Stimulated activated CD8-positive, alpha-beta memory T cell treated with anti-CD3 and anti-CD28 coated beads, Interleukin-2, amount 100 ng/mL, for 48 hours (primary cell): ENCODE measurements at regions not wholly inside any gene's neighbourhood (a gene's known extent, or its start where the extent isn't known, plus 50 kb on each side); places are given as distances from the start of the nearest gene placed in this dataset.
"Not testable (repeated sequence)": the region's sequence is repeated elsewhere in the genome, so short reads cannot be mapped to it uniquely, and the experiment has no call there.

Experiments
- DNase-seq, 2 donors: peaks; one replicate each; pipeline ENCODE4 v3.0.0-alpha.2; 2020; ENCODE audit warnings: low read depth in 2 of 2

DNA sequence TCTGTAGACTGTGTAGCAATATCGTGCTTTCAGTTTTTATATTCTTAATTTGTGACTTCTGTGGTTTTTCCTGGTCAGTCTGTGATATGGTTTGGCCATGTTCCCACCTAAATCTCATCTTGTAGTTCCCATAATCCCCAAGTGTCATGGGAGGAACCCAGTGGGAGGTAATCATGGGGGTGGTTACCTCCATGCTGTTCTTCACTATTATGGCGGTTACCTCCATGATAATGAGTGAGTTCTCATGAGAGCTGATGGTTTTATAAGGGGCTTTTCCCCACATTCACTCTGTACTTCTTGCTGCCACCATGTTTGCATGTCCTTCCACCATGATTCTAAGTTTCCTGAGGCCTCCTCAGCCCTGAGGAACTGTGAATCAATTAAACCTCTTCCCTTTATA, 169.8 kb downstream of the LEPR start:
- no peak for DNase-seq

DNA sequence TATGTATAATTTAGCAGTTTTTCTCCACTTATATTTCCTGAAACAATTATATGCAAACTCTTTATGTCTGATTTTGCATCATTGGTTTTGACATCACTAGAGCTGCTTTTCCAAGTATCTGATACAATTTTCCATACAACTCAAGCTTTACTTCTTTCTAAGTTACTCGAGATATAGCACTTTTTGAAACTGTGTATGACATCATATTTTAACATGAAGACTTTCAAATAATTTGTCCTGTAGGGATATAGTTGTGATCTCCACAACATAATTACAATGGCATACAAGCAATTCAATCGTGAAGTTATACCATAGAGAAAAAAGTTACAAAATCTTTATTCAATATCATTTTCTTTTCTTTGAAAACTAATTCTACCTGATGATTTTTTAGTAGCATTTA, 173.0 kb downstream of the LEPR start:
- DNase-seq = no peak

DNA sequence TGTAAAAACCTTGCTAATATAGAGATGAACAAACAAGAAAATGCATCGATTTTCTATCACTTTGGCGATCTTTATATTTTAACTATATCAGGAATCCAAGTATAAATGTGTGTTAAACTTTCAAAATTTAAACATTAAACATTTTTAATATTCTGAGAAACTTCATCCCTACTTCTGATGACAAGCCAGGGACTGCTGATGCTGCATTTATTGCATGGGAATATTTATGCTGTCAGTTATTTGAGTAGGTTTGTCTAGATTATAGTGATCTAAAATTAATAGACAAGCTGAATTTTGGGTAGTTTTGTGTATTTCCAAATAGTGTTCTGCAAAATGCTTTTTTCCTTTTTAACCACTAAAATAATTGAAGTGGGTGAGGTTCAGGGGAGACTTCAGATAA, 175.3 kb downstream of the LEPR start:
- DNase-seq = no peak

DNA sequence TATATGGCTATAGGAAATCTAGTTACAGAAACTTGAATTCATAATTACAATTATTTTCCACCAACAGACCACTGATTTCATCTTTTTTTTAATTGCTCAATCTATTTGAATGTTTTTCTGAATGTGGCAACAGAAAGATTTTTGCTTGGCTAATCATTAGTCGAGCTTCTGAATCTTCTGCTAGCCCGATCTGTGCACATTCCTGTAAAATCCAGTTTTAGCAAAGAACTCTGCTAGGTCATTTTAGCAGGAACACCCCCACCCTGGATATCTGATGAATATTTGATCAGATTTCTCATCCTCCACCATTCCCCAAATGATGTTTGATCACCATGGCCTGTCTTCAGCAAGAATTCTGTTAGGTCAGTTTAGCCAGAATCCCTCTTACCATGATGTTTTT, 176.3 kb downstream of the LEPR start:
- DNase-seq = no peak

DNA sequence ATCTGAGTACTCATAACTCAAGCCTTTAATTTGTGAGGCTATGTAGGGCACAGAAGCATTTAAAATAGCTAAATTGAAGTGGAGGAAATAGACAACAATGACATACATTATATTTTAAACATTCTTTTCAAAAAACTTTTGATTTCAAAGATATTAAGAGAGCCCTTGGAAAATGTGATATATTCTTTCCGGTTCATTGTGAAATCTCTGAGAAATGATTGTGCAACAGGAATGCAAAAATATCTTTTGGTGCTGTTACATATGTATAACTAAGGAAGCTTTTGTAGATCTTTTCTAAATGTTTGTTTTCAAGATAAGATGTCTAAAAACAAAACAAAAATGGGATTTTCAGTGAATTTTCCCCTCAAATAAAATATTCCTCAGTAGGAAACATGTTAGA, 185.2 kb downstream of the LEPR start:
- no peak for DNase-seq

DNA sequence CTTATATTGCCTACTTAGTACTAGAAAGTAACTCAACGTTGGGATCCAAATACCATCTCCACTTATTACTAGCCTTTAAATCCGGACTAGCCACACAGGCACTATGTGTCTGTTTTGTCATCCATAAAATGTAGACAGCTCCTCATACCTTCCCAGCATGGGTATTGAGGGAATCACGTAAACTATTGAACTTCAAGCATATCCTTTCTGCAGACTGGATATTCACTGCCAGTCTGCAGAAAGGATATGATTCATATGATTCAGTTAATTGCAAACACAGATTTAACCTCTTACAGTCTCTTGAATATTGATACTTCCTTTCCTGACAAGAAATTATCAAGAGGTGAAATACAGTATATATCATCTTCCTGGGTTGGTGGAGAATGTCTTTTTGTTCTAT, 186.0 kb downstream of the LEPR start:
- no peak for DNase-seq

DNA sequence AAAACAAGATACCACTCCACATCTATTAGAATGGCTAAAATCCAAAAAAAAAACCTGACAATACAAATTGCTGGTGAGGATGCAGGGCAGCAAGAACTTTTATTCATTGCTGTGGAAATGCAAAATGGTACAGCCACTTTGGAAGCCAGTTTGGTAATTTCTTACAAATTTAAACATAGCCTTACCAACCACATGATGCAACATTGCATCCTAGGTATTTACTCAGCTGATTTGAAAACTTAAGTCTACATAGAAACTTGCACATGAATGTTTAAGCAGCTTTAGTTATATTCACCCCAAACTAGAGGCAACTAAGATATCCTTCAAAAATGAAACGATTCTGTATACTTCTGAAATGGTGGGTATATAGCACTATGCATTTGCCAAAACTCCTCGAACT, 178.8 kb upstream of the PDE4B start:
- no peak for DNase-seq

DNA sequence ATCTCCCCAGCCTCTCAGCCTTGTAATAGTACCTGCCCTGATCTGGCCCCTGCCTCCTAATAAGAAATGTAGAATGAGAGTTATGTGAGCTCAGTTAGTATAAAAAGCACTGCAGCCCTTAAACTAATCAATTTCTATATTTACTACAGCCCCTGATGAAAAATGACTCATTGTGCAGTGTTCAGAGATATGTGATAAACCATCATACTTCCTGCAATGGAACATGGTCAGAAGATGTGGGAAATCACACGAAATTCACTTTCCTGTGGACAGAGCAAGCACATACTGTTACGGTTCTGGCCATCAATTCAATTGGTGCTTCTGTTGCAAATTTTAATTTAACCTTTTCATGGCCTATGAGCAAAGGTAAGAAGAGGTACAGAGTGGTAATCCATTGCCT, 176.8 kb upstream of the PDE4B start:
- DNase-seq = no peak

DNA sequence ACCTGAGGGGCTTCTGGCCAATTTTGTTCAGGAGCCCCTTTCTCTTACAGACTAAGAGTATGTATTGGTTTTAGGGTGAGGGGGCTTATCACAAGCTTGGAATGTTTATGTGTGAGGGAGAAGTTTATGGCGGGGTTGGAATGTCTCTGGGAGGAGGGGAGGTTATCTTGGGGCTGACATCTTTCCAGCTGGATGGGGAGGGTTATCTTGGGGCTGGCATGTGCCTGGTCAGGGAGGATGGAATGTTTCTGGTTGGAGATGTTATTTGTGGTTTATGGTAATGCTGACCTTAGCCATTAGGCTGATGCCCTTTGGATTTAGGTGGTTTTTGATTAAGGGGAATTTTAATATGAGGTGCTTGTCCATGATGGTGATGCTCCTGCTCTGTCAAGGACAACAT, 171.0 kb upstream of the PDE4B start:
- DNase-seq = not testable (repeated sequence)

DNA sequence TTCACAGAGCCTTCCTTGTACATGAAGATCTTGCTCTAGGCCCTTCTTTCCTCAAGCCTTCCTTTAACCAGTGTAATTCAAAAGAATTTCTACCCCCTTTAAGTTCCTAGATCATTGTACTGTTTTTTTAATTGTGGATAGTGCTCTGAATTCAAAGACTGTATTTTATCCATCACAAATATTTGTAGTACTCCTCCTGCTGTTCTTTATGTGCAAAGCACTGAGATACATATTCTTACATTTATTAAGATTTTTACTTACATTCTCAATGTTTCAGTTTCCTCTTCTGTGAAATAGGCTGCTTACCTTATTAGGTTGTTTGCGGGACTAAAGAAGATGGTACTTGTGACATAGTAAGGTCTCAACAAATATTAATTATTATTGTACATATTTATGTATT, 168.8 kb upstream of the PDE4B start:
- DNase-seq = no peak

DNA sequence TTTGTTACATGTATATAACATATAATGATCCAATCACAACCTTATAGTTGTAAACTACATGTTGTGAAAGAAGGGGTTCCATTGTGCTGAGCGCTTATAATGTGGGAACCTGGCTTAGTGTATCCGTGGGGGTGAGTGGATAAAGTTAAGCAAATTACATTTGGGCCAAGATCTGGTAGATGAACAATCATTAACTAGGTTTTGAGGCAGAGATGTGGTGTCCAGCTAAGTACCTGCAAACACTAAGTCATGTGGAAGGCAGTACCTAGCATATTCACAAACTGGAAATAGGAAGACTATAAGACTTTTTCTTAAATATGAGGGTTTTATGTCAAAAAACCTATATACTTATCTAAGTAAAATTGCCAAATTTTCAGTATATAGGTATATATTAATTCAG, 167.2 kb upstream of the PDE4B start:
- no peak for DNase-seq

DNA sequence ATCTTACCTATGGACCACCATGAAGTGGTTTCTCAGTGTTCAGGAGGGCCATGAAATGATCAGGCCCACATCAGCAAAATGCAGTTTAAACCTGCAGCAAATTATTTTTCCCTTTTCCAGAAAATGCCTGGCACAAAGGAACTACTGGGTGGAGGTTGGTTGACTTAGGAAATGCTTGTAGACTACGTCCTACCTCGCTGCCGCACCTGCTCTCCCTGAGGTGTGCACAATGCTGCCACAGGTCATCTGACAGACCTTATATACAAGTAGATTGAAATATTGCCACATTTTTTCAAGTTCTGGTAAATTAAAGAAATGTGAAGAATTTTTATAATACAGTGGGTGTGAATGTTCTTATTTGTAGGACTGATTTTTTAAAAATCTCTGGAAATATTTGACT, 166.7 kb upstream of the PDE4B start:
- DNase-seq = no peak

DNA sequence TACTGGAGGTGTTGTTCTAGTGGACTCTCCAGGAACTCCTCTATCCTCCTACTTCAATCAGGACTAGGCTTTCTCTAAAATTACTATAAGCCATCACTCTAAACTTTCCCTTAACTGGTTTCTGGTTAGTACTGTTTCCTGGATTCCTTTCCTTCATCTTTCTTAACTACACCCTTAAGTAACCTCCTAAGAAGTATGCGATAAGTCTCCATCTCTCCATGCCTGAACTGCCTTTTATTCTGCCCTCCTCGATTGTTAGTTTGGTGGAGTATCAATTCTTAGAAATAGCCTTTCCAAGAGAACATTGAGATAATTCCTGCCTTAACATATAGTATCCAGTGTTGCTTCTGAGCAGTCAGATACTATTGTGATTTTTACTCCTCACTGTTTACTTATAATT, 162.9 kb upstream of the PDE4B start:
- DNase-seq = no peak

DNA sequence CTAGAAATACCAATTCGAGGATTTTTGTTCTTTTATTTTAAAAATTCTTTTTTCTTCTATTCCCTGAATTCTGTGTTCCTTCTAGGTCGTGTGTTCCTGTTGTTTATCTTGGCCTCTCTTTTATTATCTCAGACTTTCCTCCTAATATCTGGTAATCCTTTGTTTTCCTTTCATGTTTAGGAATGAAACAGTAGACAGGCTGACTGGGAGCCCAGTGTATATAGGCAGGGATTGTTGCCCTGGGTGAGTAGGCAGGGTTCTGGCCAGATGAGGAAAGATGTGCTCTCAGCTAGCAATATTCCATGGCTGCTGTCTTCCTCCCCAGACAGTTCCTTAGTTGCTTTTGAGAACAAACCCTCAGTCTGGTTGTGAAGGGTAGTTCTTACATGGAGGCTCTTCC, 161.8 kb upstream of the PDE4B start:
- no peak for DNase-seq

DNA sequence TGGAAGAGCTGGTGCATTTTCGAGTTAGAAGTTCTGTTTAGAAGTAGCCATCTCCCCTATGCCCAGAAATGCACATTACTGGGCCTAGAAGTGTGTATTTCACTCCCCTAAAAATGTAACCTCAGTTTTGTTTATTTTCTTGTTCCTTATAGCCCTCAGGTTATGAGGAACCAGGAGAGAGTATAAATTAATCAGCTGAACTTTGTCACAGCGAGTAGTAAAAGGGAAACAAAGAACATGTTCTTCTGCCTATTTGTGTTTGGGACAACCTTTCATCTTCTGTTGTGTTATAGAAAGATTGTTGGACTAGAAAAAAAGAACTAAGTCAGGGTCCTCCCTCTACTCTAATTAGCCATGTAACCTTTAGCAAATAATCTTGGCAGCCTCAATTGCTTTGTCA, 160.5 kb upstream of the PDE4B start:
- no peak for DNase-seq

DNA sequence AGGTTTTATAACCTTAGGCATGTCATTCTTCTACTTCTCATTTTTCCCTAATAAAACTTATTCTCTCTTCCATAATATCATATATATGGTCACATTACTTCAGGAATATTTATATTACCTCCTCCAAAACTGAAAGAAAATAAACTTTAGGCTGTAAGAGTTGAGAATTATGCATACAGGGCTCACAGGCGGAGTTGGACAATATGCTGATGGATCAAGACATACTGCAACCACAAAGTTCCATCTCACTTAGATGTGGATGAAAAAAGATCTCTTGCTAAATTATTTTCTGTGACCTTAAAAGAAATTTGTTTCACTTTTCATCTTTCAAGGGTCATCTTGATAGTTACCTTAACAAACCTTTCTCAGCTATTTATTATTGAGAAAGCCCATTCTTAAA, 152.6 kb upstream of the PDE4B start:
- no peak for DNase-seq

DNA sequence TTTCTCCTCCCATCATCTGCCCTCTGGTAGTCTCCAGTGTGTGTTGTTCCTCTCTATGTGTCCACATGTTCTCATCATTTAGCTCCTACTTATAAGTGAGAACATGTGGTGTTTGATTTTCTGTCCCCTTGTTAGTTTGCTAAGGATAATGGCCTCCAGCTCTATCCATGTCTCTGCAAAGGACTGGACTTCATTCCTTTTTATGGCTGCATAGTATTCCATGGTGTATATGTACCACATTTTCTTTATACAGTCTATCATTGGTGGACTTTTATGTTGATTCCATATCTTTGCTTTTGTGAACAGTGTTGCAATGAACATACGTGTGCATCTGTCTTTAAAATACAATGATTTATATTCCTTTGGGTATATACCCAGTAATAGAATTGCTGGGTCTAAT, 143.5 kb upstream of the PDE4B start:
- not testable (repeated sequence) for DNase-seq

DNA sequence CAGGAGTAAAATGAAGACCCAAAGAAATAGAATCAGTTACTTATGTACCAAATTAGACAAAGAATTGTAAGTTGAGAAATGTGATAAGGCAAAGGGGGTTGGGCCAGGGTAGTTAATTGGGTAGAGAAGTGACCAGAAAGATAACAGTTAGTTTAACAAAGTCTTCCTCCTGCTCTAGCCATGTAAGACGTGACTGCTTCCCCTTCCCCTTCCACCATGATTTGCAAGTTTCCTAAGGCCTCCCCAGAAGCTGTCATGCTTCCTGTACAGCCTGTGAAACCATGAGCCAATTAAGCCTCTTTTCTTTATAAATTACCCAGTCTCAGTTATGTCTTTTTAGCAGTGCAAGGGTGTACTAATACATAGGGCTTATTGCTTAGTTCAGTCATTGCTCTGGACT, 142.0 kb upstream of the PDE4B start:
- DNase-seq = no peak

DNA sequence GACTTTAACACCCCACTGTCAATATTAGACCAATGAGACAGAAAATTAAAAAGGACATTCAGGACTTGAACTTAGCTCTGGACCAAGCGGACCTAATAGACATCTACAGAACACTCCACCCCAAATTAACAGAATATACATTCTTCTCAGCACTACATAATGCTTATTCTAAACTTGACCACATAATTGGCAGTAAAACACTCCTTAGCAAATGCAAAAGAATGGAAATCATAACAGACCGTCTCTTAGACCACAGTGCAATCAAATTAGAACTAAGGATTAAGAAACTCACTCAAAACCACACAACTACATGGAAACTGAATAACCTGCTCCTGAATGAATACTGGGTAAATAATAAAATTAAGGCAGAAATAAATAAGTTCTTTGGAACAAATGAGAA, 138.2 kb upstream of the PDE4B start:
- not testable (repeated sequence) for DNase-seq

DNA sequence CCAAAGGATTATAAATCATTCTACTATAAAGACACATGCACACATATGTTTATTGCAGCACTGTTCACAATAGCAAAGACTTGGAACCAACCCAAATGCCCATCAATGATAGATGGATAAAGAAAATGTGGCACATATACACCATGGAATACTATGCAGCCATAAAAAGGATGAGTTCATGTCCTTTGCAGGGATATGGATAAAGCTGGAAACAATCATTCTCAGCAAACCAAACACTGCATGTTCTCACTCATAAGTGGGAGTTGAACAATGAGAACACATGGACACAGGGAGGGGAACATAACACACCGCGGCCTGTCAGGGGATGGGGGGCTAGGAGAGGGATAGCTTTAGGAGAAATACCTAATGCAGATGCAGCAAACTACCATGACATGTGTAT, 135.1 kb upstream of the PDE4B start:
- not testable (repeated sequence) for DNase-seq

DNA sequence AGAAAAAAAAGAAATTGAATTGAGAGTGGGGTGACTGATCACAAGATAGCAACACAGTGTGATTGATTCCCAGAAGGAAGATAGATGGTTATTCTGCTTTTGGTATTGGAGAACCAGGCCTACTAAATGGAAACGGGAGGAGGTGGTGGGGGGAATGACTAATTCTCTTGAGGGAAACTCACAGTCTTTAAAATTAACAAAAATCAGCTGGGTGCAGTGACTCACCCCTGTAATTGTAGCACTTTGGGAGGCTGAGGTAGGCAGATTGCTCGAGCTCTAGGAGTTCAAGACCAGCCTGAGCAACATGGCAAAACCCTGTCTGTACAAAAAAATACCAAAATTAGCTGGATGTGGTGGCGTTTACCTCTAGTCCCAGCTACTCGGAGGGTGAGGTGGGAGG, 134.6 kb upstream of the PDE4B start:
- no peak for DNase-seq

DNA sequence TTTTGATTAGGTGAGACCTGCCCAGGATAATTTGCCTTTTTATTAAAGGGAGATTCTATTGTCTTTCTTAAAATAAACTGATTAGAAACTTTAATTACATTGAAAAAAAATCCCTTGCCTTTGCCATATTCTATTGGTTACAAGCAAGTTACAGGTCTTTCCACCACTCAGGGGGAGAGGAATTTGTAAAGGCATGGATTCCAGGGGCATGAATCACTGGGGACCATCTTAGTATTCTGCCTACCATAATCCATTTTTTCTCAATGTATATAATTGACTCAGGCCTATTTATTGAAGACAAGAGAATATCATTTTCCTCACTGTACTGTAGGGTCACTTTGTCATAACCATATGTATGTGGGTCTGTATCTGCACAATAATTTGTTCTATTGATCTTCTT, 124.3 kb upstream of the PDE4B start:
- no peak for DNase-seq

DNA sequence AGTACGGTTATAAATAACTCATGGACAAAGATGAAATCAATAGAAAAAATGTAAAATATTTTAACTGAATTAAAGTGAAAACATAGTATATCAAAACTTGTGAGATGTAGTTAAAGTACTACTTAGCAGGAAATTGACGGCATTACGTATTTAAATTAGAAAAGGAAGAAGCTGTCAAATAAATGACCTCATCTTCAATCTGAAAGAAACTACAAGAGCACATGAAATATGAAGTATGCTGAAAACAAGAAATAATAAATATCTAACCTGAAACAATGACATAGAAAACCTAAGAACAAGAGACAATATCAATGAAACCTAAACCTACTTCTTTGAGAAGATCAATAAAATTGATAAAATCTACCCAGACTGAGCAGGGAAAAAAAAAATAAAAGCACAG, 122.2 kb upstream of the PDE4B start:
- no peak for DNase-seq

DNA sequence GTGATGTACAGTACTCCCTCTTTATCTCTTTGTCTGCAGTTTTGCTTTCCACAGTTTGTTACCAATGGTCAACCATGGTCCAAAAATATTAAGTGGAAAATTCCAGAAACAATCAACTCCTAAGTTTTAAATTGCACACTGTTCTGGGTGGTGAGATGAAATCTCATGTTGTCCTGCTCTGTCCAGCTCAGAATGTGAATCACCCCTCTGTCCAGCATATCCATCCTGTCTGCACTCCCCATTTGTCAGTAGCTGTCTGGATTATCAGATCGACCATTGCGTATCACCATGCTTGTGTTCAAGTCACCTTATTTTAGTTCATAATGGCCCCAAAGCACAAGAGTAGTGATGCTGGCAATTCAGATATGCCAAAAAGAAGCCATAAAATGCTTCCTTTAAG, 118.2 kb upstream of the PDE4B start:
- no peak for DNase-seq

DNA sequence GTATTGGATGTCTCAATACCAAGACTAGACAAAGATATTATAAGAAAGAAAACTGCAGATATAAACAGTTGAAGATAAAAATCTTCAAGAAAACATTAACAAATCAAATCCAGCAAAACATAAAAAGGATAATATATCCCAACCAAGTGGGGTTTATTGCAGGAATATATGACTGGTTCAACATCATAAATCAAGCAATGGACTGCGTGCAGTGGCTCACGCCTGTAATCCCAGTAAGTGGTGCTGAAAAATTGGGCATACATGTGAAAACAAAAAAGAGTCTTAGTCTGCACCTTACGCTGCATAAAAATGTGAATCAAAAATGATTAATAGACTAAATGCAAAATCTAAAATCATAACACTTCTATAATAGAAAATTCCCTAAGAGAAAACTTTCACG, 112.9 kb upstream of the PDE4B start:
- DNase-seq = no peak
